GDM1 (cell line): ENCODE measurements at regions not wholly inside any gene's neighbourhood (a gene's known extent, or its start where the extent isn't known, plus 50 kb on each side); places are given as distances from the start of the nearest gene placed in this dataset.

Experiments
- DNase-seq: peaks from one replicate; lab custom pipeline; 2025; lab: John Stamatoyannopoulos, UW

GRCh38 chr2:43054367-43054766 is 172.0 kb downstream of the ZFP36L2 start:
- no peak for DNase-seq

GRCh38 chr2:43052944-43053306 is 173.5 kb downstream of the ZFP36L2 start:
- DNase-seq, result no peak

GRCh38 chr2:43052204-43052943 is 174.0 kb downstream of the ZFP36L2 start:
- no peak for DNase-seq

- no peak for DNase-seq
These were observed 175.1 kb downstream of the ZFP36L2 start for GRCh38 chr2:43051338-43051737.

- DNase-seq, result no peak
These were observed 175.5 kb downstream of the ZFP36L2 start for GRCh38 chr2:43050866-43051265.

- DNase-seq, result no peak
These were observed 176.3 kb downstream of the ZFP36L2 start for GRCh38 chr2:43049836-43050801.

GRCh38 chr2:43047187-43047780 is 179.1 kb downstream of the ZFP36L2 start:
- no peak for DNase-seq

- no peak for DNase-seq
These were observed 180.5 kb downstream of the ZFP36L2 start for GRCh38 chr2:43045866-43046265.

- no peak for DNase-seq
These were observed 182.2 kb downstream of the ZFP36L2 start for GRCh38 chr2:43044093-43044681.

GRCh38 chr2:43043553-43043870 is 182.9 kb downstream of the ZFP36L2 start:
- no peak for DNase-seq

- peak; percentile 69 for DNase-seq
These were observed 184.6 kb downstream of the ZFP36L2 start for GRCh38 chr2:43041661-43042360.

- DNase-seq, result no peak
These were observed 185.2 kb downstream of the ZFP36L2 start for GRCh38 chr2:43041173-43041591.

- DNase-seq, result no peak
These were observed 186.1 kb downstream of the ZFP36L2 start for GRCh38 chr2:43040084-43040854.

- no peak for DNase-seq
These were observed 186.9 kb downstream of the ZFP36L2 start for GRCh38 chr2:43039376-43040080.

GRCh38 chr2:43038696-43039094 is 187.7 kb downstream of the ZFP36L2 start:
- no peak for DNase-seq

GRCh38 chr2:43038034-43038695 is 188.2 kb downstream of the ZFP36L2 start:
- no peak for DNase-seq

GRCh38 chr2:43035922-43036321 is 190.5 kb downstream of the ZFP36L2 start:
- no peak for DNase-seq

- no peak for DNase-seq
These were observed 191.5 kb downstream of the ZFP36L2 start for GRCh38 chr2:43034921-43035320.

GRCh38 chr2:43034242-43034619 is 192.2 kb downstream of the ZFP36L2 start:
- no peak for DNase-seq
